EH (cell line): ENCODE measurements at regions not wholly inside any gene's neighbourhood (a gene's known extent, or its start where the extent isn't known, plus 50 kb on each side); places are given as distances from the start of the nearest gene placed in this dataset.

ENCODE experiments used
- DNase-seq: peaks from one replicate; pipeline ENCODE4 v3.0.0-alpha.2; 2015; ENCODE audit warnings: low read depth

- DNase-seq = no peak
Observed at GRCh38 chr3:113051787-113052186, 61.0 kb downstream of the GTPBP8 start.

- no peak for DNase-seq
Observed at GRCh38 chr3:113053169-113053568, 62.4 kb downstream of the GTPBP8 start.

- DNase-seq = peak; percentile 51
Observed at GRCh38 chr3:113054552-113054951, 63.8 kb downstream of the GTPBP8 start.

- no peak for DNase-seq
Observed at GRCh38 chr3:113055201-113055600, 64.4 kb downstream of the GTPBP8 start.

- DNase-seq = no peak
Observed at GRCh38 chr3:113055961-113056360, 65.2 kb downstream of the GTPBP8 start.

GRCh38 chr3:113057117-113057516 is 66.3 kb downstream of the GTPBP8 start:
- no peak for DNase-seq

GRCh38 chr3:113058188-113058587 is 67.4 kb downstream of the GTPBP8 start:
- DNase-seq = no peak

GRCh38 chr3:113062705-113063104 is 71.9 kb downstream of the GTPBP8 start:
- DNase-seq = no peak

- no peak for DNase-seq
Observed at GRCh38 chr3:113063126-113063894, 72.5 kb downstream of the GTPBP8 start.

GRCh38 chr3:113064183-113064582 is 73.4 kb downstream of the GTPBP8 start:
- DNase-seq = no peak

- DNase-seq = no peak
Observed at GRCh38 chr3:113065336-113065735, 74.6 kb downstream of the GTPBP8 start.

GRCh38 chr3:113070072-113070640 is 79.4 kb downstream of the GTPBP8 start:
- peak; percentile 67 for DNase-seq

- DNase-seq = peak; percentile 53
Observed at GRCh38 chr3:113070681-113071113, 79.9 kb downstream of the GTPBP8 start.

- DNase-seq = no peak
Observed at GRCh38 chr3:113075588-113075987, 84.8 kb downstream of the GTPBP8 start.

- DNase-seq = no peak
Observed at GRCh38 chr3:113079218-113079961, 88.6 kb downstream of the GTPBP8 start.

- DNase-seq = peak; percentile 93
Observed at GRCh38 chr3:113084777-113085176, 94.0 kb downstream of the GTPBP8 start.

GRCh38 chr3:113086560-113087461 is 96.0 kb downstream of the GTPBP8 start:
- DNase-seq = no peak

GRCh38 chr3:113088616-113089015 is 97.8 kb downstream of the GTPBP8 start:
- peak; percentile 28 for DNase-seq

GRCh38 chr3:113091417-113091816 is 100.6 kb downstream of the GTPBP8 start:
- no peak for DNase-seq

- DNase-seq = no peak
Observed at GRCh38 chr3:113092746-113093145, 102.0 kb downstream of the GTPBP8 start.

GRCh38 chr3:113094337-113095221 is 103.8 kb downstream of the GTPBP8 start:
- DNase-seq = no peak
